Prostate gland (tissue), 2 donors: ENCODE measurements at regions not wholly inside any gene's neighbourhood (a gene's known extent, or its start where the extent isn't known, plus 50 kb on each side); places are given as distances from the start of the nearest gene placed in this dataset.

Source experiments
- POLR2A ChIP-seq: fragments of 450-650 bp; IDR thresholded peaks from one replicate; pipeline ENCODE4 v1.6.1; 2016; ENCODE audit warnings: antibody characterized with exemption, mild to moderate bottlenecking
- TF ChIP-seq, protein P1 (sequence below), 4 experiments: fragments of 200-600 bp in 2 of 4; fragments of 450-650 bp in 2 of 4; sonication (generic) in 2 of 4; IDR thresholded peaks; 1 replicate in 3 of 4; 2 replicates in 1 of 4; pipeline ENCODE4 v1.5.1; 2016 to 2019; ENCODE audit warnings: antibody characterized with exemption in 4 of 4, mild to moderate bottlenecking in 2 of 4, moderate library complexity in 2 of 4

DNA sequence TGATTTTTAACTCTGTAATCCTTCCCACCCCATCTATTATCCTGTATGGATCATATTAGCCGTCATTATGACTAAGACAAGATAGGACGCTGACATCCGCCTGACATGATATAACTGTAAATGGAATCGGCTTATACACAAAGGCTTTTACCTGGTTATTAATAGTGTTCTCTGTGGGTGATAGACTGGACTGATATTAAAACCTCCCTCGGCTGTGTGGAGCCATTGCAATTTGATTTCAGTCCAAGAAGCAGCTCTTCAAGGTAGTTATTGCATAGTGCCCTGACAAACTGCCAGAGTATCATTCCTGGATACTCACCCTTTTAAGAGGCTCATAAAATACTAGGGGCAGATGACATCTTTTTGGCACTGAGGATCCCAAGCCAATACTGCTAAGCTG is 226.1 kb upstream of the HNRNPA3 start:
- TF ChIP-seq, protein P1, sequence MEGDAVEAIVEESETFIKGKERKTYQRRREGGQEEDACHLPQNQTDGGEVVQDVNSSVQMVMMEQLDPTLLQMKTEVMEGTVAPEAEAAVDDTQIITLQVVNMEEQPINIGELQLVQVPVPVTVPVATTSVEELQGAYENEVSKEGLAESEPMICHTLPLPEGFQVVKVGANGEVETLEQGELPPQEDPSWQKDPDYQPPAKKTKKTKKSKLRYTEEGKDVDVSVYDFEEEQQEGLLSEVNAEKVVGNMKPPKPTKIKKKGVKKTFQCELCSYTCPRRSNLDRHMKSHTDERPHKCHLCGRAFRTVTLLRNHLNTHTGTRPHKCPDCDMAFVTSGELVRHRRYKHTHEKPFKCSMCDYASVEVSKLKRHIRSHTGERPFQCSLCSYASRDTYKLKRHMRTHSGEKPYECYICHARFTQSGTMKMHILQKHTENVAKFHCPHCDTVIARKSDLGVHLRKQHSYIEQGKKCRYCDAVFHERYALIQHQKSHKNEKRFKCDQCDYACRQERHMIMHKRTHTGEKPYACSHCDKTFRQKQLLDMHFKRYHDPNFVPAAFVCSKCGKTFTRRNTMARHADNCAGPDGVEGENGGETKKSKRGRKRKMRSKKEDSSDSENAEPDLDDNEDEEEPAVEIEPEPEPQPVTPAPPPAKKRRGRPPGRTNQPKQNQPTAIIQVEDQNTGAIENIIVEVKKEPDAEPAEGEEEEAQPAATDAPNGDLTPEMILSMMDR (IDR thresholded peaks at IDR 0.05) = no peak
- no peak for TF ChIP-seq POLR2A
